ENCODE measurements at regions not wholly inside any gene's neighbourhood (a gene's known extent, or its start where the extent isn't known, plus 50 kb on each side); places are given as distances from the start of the nearest gene placed in this dataset.

- DNase-seq = no peak
Measured at GRCh38 chr9:88696501-88696900, 161.5 kb downstream of the NXNL2 start.

- no peak for DNase-seq
Measured at GRCh38 chr9:88697764-88698432, 162.9 kb downstream of the NXNL2 start.

- no peak for DNase-seq
Measured at GRCh38 chr9:88702985-88703384, 168.0 kb downstream of the NXNL2 start.

DNA sequence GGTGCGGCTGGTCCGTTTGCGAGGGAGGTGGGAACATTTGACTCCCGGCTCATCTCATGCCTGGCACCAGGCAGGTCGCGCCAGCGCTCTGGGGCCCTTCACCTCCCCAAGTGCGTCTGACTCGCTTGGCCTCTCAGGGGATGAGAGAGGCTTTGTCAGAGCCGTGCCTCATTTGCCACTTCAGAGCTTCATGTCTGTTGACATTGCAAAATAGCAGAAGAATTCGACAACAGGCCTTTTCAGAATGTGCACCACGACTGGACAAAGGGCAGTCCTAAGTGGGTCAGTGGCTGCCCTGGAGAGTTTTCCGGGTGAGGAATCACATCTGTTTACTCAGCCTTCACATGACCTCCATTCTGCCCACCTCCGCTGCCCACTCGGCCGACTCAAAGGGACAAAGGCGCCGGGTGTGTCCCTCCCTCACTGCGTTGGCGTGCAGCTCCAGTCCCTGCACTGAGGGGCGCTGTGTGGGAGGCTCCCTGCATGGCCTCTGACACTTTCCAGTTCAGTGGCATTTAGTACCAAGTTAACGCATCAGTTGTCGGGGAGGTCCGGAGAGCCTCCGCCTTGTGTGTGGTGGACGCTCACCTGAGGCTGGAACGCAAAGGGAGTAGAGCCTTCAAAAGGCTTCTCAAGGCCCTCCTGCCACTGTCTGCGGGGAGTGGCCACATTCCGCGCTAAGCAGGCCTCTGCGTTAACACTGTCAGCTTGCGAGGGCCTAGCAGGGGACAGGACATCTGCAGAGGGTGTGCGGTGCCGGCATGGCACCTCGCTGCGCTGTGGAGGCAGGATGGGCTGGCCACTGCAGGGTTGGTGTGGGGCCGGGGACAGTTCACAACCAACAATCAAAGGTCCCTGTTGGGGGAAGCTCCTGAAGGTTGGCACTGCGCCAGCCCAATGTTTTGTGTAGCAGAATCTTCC lies 171.5 kb downstream of the NXNL2 start:
- DNase-seq = no peak

GRCh38 chr9:88710449-88710848 lies 175.5 kb downstream of the NXNL2 start:
- no peak for DNase-seq

DNA sequence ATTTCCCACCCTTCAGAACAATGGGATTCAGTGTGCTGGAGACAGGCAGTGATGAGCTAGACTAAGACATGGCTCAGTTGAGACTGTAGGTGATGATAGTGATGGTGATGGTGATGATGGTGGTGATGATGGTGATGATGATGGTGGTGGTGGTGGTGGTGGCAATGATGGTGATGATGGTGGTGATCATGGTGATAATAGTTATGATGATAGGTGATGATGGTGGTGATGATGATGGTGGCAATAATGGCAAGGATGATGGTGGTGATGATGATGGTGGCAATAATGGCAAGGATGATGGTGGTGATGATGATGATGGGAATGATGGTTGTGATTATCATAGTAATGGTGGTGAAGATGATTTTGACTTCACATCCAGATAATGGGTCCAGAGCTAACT lies 176.7 kb downstream of the NXNL2 start:
- no peak for DNase-seq

DNA sequence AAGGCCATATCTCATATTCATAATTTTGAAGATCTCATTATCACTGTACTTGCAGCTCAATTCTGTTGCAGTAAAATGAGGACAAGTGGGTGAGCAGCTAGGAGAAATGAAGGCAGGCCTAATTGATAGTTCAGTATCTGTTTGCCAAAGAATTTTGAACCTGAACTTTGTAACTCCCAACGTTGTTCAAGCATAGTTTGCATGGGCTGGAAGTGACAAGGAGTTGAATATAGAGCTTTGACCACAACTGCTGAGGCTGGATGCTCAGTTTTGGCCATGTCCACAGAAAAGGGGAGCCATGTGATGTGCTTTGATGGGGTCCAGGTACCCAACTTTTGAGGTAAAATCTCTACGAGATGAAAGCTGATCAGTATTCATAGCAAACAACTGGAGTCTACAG lies 177.5 kb downstream of the NXNL2 start:
- no peak for DNase-seq

GRCh38 chr9:88713010-88713409 lies 178.0 kb downstream of the NXNL2 start:
- no peak for DNase-seq

GRCh38 chr9:88716596-88717290 lies 181.8 kb downstream of the NXNL2 start:
- no peak for DNase-seq

DNA sequence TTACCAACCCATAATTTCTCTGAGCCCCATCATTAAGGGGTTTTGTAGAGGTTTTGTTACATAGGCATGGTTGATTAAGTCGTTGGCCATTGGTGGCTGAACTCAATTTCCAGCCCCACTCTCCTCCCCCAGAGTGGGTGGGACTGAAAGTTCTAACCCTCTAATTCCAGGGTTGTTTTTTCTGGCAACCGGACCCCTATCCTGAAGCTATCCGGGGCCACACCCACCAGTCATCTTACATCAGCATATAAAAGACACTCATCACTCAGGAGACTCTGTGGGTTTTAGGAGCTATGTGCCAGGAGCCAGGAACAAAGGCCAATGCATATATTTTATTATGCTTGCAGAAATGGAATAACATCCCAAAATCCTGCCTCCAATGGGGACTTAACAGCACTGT lies 186.0 kb downstream of the NXNL2 start:
- DNase-seq = no peak

DNA sequence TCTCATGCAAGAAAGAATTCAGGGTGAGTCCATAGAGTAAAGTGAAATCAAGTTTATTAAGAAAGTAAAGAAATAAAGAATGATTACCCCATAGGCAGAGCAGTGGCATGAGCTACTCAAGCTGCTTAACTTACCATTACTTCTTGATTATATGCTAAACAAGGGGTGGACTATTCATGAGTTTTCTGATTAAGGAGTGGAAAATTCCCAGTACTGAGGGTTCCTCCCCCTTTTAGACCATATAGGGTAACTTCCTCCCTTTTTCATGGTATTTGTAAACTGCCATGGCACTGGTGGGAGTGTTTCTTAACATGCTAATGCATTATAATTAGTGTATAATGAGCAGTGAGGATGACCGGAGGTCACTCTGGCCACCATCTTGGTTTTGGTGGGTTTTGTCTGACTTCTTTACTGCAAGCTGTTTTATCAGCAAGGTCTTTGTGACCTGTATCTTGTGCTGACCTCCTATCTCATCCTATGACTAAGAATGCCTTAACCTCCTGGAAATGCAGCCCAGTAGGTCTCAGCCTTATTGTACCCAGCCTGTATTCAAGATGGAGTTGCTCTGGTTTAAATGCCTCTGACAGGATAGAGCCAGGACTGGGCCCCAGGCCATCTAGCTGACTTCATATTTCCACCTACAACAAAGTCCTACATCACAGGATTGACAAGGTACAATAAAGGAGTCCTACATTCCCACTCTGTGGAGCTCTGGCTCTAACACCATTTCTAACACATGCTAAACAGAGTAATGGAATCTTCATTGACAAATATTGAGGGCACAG lies 186.7 kb downstream of the NXNL2 start:
- DNase-seq = no peak

DNA sequence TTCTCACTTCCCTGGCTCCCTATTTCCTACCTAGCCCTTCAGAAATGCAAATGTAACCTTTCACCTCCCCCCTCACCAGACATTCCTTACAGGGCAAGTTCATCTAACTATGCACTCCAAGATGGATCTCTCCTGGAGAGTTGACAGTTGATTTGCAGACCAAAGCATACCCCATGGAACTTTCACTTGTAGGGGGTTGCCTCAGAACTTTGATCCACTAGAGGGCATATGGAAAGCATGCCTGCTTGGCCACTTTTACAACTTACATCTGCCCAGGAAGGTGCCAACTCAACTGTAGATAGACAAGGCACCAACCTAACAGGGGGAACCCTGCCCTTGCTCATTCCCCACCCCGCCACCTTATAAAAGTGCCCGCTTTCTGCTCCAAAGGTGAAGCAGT lies 187.8 kb downstream of the NXNL2 start:
- DNase-seq = no peak

GRCh38 chr9:88723751-88724150 lies 188.8 kb downstream of the NXNL2 start:
- no peak for DNase-seq

GRCh38 chr9:88724331-88724730 lies 189.4 kb downstream of the NXNL2 start:
- DNase-seq = no peak

DNA sequence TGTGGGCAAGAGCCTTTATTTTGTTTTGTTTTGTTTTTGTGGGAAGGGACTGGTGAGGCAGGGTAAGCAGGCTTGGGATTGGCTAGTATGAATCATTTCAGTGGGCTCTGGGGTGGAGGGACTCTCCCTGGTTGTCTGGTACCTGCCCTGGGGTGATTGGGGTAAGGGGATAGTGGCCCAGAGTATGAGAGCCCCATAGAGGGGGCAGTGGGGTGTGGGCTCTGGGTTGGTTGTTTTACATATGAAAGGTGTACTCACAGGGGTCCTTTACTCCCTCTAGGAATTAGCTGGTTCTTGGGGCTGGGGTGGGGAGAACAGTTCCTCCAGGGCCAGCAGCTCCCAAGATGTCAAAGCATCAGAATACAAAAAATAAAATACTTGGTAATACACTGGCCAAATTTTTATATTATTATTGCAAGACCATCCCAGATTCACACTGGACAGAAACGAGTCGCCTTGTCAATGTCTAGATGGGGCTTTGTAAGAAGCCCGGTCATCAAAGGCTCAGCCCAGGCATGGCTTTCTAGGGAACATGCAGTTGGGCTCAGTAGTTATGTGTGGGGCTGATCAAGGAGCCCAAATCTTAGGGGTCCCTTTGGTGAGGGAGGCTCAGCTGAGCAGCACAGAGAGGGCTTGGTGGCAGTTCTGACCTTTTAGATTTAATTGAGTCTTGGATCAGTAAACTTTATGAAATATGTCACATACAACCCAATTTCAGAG lies 190.5 kb downstream of the NXNL2 start:
- no peak for DNase-seq

DNA sequence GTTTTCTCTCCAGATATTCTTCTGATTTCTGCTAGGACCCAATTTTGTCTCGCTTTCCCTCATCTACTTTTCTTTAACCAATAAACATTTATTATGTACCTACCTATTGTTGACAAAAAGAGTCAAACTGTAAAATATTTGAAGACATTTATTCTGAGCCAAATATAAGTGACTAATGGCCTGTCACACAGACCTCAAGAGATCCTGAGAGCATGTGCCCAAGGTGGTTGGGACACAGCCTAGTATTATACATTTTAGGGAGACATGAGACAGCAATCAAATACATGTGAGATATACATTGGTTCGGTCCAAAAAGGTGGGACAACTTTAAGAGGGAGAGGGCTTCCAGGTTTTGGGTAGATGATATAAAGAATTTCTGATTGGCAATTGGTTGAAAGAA lies 191.8 kb downstream of the NXNL2 start:
- no peak for DNase-seq

DNA sequence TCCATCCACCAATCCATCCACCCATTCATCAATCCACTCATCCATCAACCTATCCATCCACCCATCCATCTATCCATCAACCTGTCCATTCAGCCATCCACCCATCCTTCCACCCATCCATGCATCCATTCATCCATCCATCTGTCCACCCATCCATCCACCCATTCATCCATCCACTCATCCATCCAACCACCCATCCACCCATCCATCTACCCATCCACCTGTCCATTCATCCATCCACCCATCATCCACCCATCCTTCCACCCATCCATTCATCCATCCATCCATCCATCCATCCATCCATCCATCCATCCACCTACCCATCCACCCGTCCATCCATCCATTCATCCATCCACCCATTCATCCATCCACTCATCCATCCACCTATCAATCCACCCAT lies 195.8 kb downstream of the NXNL2 start:
- DNase-seq = no peak

DNA sequence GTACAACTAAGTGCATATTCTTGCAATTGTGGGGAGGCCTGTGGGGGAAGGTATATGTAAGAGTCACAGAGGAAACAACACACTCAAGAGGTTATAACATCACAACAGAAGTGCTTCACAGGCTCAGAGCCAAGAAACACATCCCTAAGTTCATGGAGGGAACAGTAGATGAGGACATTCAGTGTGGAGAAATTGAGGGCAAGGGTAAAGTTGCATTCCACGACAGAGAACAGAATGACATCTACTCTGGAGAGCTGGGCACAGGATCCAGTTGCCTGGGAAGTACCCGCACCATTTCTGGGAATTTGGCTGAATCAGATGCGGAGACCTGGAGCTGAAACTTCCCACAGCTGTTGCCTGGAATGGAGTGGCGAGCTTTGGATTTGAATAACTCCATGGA lies 197.2 kb downstream of the NXNL2 start:
- DNase-seq = no peak

DNA sequence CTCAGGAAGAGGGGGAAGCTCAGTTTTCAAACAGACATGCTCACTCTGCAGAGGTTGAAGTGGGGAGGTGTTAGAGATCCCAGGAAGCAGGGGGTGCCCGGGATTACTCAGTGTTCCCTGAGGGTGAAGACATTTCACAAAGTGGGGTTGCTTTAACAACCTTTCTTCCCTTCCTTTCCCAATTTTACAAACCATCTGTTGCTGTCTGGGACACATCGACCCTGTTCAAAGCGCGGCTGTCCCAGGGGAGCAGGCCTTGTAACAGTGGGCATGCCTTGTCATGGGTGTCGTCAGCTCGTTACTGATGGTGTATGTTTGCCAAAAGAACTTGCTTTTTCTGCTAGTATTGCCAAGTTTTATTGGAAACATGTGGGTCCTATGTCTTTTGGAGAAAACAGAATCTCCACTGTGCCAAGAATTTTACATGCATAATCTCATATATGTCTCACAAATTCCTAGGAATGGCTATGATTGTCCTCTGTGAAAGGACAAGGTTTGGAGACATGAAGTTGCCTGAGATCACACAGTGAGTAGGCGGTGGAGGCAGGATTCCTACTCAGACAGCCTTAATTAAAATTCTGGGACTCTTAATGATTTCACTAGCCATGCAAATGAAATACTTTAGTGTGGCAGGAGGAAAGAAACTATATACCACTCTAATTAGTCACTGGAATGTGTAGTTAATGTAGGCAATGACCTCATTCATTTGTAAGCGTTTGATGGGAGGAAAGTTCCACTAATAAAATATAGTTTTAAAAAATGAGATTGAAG lies 198.9 kb downstream of the NXNL2 start:
- no peak for DNase-seq

DNA sequence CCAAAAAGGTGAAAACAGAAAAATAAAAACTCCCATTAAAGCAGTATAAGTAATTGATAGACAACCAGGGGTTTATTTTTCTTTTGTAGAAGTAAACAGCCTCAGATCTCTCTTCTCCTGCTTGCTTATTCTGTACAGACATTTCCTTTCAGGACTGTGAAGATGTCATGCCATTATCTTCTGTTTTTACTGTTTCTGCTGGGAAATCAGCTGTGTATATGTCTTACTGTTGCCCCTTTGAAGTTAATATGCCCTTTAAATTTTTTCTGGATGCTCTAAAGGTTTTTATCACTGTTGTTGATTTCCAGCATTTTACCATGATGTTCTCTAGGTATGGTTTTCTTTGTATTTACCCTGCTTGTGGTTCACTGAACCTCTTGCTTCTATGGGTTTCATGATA lies 199.5 kb downstream of the NXNL2 start:
- DNase-seq = no peak

DNA sequence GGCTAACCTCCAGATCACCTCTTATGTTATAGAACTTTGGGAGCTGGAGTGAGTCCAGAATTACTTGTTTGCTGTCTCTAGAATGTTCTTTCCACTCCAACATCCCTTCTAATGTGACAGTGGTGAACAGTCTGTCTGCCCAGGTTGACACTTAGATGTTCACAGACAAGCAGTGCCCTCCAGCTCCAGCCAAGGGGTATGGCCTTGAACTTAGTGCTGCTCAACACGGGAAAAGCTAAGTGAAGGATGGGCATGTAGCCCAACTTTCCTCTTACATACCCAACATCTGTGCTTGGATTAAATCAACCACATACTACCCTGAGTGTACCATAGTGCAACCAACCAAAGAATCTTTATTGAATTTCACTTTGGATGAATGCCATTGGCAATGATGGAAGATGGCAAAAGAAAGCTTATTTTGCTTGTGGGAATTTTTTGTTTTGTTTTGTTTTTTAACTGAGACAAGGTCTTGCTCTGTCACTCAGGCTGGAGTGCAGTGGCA lies 201.2 kb downstream of the NXNL2 start:
- no peak for DNase-seq

Measured in stimulated activated CD4-positive, alpha-beta T cell treated with anti-CD3 and anti-CD28 coated beads, Interleukin-2, amount 100 ng/mL, for 48 hours (primary cell).